SW 1271 (cell line): ENCODE measurements at regions not wholly inside any gene's neighbourhood (a gene's known extent, or its start where the extent isn't known, plus 50 kb on each side); places are given as distances from the start of the nearest gene placed in this dataset.
"Not testable (repeated sequence)": the region's sequence is repeated elsewhere in the genome, so short reads cannot be mapped to it uniquely, and the experiment has no call there.

ENCODE experiments used
- DNase-seq, 2 experiments: peaks; one replicate each; lab custom pipeline; 2025; lab: John Stamatoyannopoulos, UW

- DNase-seq: no peak
Measured at GRCh38 chr2:48043746-48044145, 137.4 kb upstream of the FBXO11 start.

GRCh38 chr2:48045613-48046012 lies 139.3 kb upstream of the FBXO11 start:
- DNase-seq: no peak

GRCh38 chr2:48048476-48049171 lies 142.3 kb upstream of the FBXO11 start:
- no peak for DNase-seq

- DNase-seq: no peak
Measured at GRCh38 chr2:48049371-48049770, 143.1 kb upstream of the FBXO11 start.

- no peak for DNase-seq
Measured at GRCh38 chr2:48050711-48051110, 144.4 kb upstream of the FBXO11 start.

- DNase-seq: no peak
Measured at GRCh38 chr2:48059975-48060374, 153.7 kb upstream of the FBXO11 start.

- not testable (repeated sequence) for DNase-seq
Measured at GRCh38 chr2:48061656-48062055, 155.4 kb upstream of the FBXO11 start.

- no peak for DNase-seq
Measured at GRCh38 chr2:48065096-48065495, 158.8 kb upstream of the FBXO11 start.

- no peak for DNase-seq
Measured at GRCh38 chr2:48066000-48066399, 159.7 kb upstream of the FBXO11 start.

- no peak for DNase-seq
Measured at GRCh38 chr2:48069769-48070168, 163.5 kb upstream of the FBXO11 start.

- no peak for DNase-seq
Measured at GRCh38 chr2:48070415-48070814, 164.1 kb upstream of the FBXO11 start.

GRCh38 chr2:48072583-48072982 lies 166.3 kb upstream of the FBXO11 start:
- DNase-seq: no peak

GRCh38 chr2:48075631-48076030 lies 169.3 kb upstream of the FBXO11 start:
- DNase-seq: no peak

- DNase-seq: no peak
Measured at GRCh38 chr2:48080534-48081316, 174.4 kb upstream of the FBXO11 start.

GRCh38 chr2:48081317-48081628 lies 175.0 kb upstream of the FBXO11 start:
- DNase-seq: no peak

- no peak for DNase-seq
Measured at GRCh38 chr2:48085888-48086287, 179.6 kb upstream of the FBXO11 start.

GRCh38 chr2:48088994-48089393 lies 182.7 kb upstream of the FBXO11 start:
- DNase-seq: no peak

- DNase-seq: no peak
Measured at GRCh38 chr2:48089644-48090043, 183.3 kb upstream of the FBXO11 start.

- no peak for DNase-seq
Measured at GRCh38 chr2:48092846-48093803, 186.8 kb upstream of the FBXO11 start.

GRCh38 chr2:48096765-48097164 lies 190.5 kb upstream of the FBXO11 start:
- DNase-seq: not testable (repeated sequence)

- DNase-seq: no peak
Measured at GRCh38 chr2:48098539-48098938, 192.2 kb upstream of the FBXO11 start.

GRCh38 chr2:48104418-48104817 lies 198.1 kb upstream of the FBXO11 start:
- no peak for DNase-seq

- no peak for DNase-seq
Measured at GRCh38 chr2:48105848-48106247, 199.6 kb upstream of the FBXO11 start.
